HEK293 (cell line): ENCODE measurements at regions not wholly inside any gene's neighbourhood (a gene's known extent, or its start where the extent isn't known, plus 50 kb on each side); places are given as distances from the start of the nearest gene placed in this dataset.

Experiments
- RBAK ChIP-seq: fragments of 450-650 bp; formaldehyde crosslinking; IDR thresholded peaks from 2 replicates; pipeline ENCODE4 v1.5.1; 2016; ENCODE audit warnings: missing biosample characterization, missing genetic modification characterization
- SP2 ChIP-seq: fragments of 450-650 bp; formaldehyde crosslinking; IDR thresholded peaks from 2 replicates; pipeline ENCODE4 v1.5.1; 2016; ENCODE audit warnings: missing biosample characterization, missing genetic modification characterization
- YY1 ChIP-seq: fragments of 450-650 bp; formaldehyde crosslinking; IDR thresholded peaks from 2 replicates; pipeline ENCODE4 v1.5.1; 2018; ENCODE audit warnings: missing biosample characterization, missing genetic modification characterization
- ZNF24 ChIP-seq: fragments of 450-650 bp; formaldehyde crosslinking; IDR thresholded peaks from 2 replicates; pipeline ENCODE4 v1.5.1; 2016; ENCODE audit warnings: missing biosample characterization, missing genetic modification characterization
- ZNF580 ChIP-seq: fragments of 450-650 bp; formaldehyde crosslinking; IDR thresholded peaks from 2 replicates; pipeline ENCODE4 v1.5.1; 2016; ENCODE audit warnings: missing biosample characterization, missing genetic modification characterization
- ZNF624 ChIP-seq: fragments of 450-650 bp; formaldehyde crosslinking; IDR thresholded peaks from 2 replicates; pipeline ENCODE4 v1.5.1; 2017; ENCODE audit warnings: missing biosample characterization, missing genetic modification characterization
- ZNF658 ChIP-seq: fragments of 450-650 bp; formaldehyde crosslinking; IDR thresholded peaks from 2 replicates; pipeline ENCODE4; 2016; ENCODE audit warnings: missing biosample characterization, missing genetic modification characterization
- TF ChIP-seq, protein P1 (sequence below): fragments of 450-650 bp; formaldehyde crosslinking; IDR thresholded peaks from 2 replicates; pipeline ENCODE4 v1.5.1; 2016; ENCODE audit warnings: missing biosample characterization, missing genetic modification characterization
- TF ChIP-seq, protein P2 (sequence below): fragments of 450-650 bp; formaldehyde crosslinking; IDR thresholded peaks from 2 replicates; pipeline ENCODE4 v1.5.1; 2016; ENCODE audit warnings: missing biosample characterization, missing genetic modification characterization
- TF ChIP-seq, protein P3 (sequence below): fragments of 450-650 bp; formaldehyde crosslinking; IDR thresholded peaks from 2 replicates; pipeline ENCODE4 v1.5.1; 2016; ENCODE audit warnings: missing biosample characterization, missing genetic modification characterization

- no peak for TF ChIP-seq YY1 (tag by site-specific recombination)
- TF ChIP-seq, protein P1, sequence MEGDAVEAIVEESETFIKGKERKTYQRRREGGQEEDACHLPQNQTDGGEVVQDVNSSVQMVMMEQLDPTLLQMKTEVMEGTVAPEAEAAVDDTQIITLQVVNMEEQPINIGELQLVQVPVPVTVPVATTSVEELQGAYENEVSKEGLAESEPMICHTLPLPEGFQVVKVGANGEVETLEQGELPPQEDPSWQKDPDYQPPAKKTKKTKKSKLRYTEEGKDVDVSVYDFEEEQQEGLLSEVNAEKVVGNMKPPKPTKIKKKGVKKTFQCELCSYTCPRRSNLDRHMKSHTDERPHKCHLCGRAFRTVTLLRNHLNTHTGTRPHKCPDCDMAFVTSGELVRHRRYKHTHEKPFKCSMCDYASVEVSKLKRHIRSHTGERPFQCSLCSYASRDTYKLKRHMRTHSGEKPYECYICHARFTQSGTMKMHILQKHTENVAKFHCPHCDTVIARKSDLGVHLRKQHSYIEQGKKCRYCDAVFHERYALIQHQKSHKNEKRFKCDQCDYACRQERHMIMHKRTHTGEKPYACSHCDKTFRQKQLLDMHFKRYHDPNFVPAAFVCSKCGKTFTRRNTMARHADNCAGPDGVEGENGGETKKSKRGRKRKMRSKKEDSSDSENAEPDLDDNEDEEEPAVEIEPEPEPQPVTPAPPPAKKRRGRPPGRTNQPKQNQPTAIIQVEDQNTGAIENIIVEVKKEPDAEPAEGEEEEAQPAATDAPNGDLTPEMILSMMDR (tag by site-specific recombination), result no peak
- TF ChIP-seq RBAK (tag by site-specific recombination), result no peak
- TF ChIP-seq ZNF658, result no peak
- TF ChIP-seq, protein P2, sequence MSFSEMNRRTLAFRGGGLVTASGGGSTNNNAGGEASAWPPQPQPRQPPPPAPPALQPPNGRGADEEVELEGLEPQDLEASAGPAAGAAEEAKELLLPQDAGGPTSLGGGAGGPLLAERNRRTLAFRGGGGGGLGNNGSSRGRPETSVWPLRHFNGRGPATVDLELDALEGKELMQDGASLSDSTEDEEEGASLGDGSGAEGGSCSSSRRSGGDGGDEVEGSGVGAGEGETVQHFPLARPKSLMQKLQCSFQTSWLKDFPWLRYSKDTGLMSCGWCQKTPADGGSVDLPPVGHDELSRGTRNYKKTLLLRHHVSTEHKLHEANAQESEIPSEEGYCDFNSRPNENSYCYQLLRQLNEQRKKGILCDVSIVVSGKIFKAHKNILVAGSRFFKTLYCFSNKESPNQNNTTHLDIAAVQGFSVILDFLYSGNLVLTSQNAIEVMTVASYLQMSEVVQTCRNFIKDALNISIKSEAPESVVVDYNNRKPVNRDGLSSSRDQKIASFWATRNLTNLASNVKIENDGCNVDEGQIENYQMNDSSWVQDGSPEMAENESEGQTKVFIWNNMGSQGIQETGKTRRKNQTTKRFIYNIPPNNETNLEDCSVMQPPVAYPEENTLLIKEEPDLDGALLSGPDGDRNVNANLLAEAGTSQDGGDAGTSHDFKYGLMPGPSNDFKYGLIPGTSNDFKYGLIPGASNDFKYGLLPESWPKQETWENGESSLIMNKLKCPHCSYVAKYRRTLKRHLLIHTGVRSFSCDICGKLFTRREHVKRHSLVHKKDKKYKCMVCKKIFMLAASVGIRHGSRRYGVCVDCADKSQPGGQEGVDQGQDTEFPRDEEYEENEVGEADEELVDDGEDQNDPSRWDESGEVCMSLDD (tag by site-specific recombination), result no peak
- TF ChIP-seq SP2 (tag by site-specific recombination), result no peak
- TF ChIP-seq ZNF624 (tag by site-specific recombination), result no peak
- TF ChIP-seq, protein P3, sequence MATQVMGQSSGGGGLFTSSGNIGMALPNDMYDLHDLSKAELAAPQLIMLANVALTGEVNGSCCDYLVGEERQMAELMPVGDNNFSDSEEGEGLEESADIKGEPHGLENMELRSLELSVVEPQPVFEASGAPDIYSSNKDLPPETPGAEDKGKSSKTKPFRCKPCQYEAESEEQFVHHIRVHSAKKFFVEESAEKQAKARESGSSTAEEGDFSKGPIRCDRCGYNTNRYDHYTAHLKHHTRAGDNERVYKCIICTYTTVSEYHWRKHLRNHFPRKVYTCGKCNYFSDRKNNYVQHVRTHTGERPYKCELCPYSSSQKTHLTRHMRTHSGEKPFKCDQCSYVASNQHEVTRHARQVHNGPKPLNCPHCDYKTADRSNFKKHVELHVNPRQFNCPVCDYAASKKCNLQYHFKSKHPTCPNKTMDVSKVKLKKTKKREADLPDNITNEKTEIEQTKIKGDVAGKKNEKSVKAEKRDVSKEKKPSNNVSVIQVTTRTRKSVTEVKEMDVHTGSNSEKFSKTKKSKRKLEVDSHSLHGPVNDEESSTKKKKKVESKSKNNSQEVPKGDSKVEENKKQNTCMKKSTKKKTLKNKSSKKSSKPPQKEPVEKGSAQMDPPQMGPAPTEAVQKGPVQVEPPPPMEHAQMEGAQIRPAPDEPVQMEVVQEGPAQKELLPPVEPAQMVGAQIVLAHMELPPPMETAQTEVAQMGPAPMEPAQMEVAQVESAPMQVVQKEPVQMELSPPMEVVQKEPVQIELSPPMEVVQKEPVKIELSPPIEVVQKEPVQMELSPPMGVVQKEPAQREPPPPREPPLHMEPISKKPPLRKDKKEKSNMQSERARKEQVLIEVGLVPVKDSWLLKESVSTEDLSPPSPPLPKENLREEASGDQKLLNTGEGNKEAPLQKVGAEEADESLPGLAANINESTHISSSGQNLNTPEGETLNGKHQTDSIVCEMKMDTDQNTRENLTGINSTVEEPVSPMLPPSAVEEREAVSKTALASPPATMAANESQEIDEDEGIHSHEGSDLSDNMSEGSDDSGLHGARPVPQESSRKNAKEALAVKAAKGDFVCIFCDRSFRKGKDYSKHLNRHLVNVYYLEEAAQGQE (tag by site-specific recombination), result no peak
- TF ChIP-seq ZNF580 (tag by site-specific recombination), result no peak
- no peak for TF ChIP-seq ZNF24 (tag by site-specific recombination)
Measured at GRCh38 chr10:57202356-57202755, 841.3 kb upstream of the ZWINT start.
